ENCODE measurements at regions not wholly inside any gene's neighbourhood (a gene's known extent, or its start where the extent isn't known, plus 50 kb on each side); places are given as distances from the start of the nearest gene placed in this dataset.
A peak's percentile ranks its signal among the peaks of the same experiment; 100 is the strongest.

GRCh38 chr20:12305188-12305950, 387.7 kb downstream of the BTBD3 start:
- DNase-seq, result peak; percentile 1

DNA sequence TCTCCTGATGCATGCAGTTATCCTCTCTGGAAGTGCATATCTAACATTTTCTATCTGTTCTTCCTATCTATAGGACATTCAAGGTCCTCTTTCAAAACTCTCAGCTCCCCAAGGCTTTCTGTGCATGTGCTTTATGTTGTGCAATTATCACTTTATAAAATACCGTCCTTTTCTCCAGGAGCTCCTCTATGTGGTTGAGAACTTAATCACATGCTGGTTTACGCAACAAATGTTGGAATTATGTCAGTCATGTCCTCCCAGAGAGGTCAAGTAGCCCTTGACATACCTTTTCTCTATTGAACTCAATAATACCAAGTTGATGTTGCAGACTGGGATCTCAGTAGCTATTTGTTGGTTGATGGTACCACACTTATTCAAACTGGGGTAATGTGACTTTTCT, 388.4 kb downstream of the BTBD3 start:
- no peak for DNase-seq

- peak; percentile 3 for DNase-seq
These were observed 393.6 kb downstream of the BTBD3 start for GRCh38 chr20:12311094-12311865.

GRCh38 chr20:12315652-12316051, 398.0 kb downstream of the BTBD3 start:
- no peak for DNase-seq

- DNase-seq, result no peak
These were observed 399.1 kb downstream of the BTBD3 start for GRCh38 chr20:12316794-12317193.

DNA sequence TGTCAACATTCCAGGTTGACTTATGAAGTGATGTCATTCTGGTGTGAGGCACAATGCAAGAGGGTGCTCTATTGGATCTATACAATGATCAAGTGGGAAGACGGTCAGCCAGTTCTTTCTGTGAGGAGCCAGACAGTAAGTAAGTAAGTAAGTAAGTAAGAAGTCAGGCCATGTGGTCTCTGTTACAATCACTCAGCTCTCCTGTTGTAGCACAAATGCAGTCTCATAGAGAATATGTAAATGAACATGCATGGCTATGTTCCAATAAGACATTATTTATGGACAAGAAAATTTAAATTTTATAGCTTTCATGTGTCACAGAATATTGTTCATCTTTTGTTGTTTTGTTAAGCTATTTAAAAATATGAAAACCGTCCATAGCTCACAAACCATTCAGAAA, 399.7 kb downstream of the BTBD3 start:
- no peak for DNase-seq

- no peak for DNase-seq
These were observed 400.4 kb downstream of the BTBD3 start for GRCh38 chr20:12318043-12318442.

DNA sequence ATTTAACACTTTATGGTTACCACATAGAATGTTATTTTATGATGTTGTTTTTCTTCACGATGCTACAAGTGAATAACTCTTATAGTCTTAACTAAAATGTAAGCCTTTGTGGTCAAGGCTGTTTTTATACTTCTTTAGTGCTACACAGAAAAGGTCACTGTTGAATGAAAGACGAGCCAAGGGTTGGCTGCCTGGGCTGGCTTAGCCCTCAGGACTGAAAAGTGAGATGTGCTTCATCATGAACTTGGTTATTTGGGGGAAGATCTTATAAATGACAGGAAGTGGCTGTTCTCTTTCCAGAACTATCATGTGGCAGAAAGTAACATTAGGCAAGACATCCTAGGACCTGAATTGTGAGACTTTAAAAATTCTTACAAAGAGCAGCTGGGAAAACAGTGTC, 404.0 kb downstream of the BTBD3 start:
- no peak for DNase-seq

DNA sequence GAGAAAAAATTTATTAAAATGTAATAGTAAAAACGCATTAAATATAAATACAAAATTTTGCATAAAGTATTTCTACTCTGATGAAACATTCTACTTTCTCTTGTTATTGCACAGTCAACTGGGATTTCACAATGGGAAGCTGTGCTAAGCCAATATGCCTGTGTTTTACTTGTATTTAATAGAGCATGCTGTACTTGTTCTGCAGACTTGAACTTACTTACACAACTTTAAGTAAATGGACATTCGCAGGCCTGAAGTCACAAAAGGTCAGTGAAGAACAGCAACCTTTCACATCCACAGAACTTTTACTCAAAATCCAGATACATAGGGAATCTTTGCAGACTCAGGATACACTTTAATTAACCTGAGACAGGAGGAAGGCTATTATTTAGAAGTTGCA, 409.5 kb downstream of the BTBD3 start:
- no peak for DNase-seq

- DNase-seq, result no peak
These were observed 413.5 kb downstream of the BTBD3 start for GRCh38 chr20:12331236-12331635.

GRCh38 chr20:12337601-12338000, 419.9 kb downstream of the BTBD3 start:
- no peak for DNase-seq

- no peak for DNase-seq
These were observed 428.3 kb downstream of the BTBD3 start for GRCh38 chr20:12345978-12346377.

DNA sequence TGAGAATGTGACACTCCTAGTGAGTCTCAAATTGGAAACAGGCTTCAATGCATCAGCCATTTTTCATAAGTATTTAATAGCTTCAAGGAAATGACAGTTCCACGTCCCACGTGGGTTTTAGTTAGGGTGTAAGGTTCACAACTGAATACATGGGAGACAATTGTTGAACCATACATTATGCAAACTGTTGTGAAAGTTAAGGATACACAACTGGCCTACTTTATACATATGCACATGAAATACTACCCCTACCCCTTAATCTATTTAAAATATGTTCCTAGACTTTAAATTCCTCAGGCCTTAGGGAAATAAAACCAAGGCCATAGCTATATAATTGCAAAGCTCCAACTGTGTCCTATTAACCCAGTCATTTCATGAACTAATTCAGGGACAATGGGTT, 436.1 kb downstream of the BTBD3 start:
- DNase-seq, result no peak

DNA sequence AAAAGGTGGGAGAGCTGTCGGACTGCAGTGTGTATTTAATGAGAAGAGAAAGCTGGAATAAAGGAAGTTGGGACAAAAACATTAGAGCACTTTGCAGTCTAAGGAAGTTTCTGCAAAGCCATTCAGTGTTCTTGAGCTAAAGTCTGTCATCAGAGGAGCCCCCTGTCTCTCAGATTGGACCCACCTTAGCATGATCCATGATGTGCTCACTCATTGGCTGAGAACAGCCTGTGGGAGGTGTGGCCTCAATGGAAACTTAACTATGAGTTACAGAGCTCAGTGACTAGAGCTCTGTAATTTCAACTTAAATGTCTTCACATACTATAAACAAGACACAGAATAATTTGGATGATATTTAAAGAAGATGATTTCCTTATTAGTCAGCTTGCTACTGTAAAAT, 437.0 kb downstream of the BTBD3 start:
- no peak for DNase-seq

DNA sequence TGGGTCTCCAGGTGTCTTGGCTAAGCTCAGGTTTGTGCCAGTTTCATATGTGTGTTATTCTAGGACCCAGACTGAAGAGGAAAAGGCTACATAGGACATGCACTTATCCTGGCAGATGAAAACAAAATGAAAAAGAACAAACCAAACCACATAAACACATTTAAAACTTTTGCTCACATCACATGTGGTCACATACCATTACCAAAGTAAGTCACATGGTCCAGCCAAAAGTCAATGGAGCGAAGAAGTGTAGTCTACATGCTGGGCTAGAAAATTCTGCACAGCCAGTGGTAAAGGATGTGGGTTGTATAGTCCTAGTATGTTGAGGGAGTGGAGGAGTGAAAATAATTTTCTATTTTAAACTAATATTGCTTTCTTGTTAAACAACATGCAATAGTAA, 437.5 kb downstream of the BTBD3 start:
- no peak for DNase-seq

DNA sequence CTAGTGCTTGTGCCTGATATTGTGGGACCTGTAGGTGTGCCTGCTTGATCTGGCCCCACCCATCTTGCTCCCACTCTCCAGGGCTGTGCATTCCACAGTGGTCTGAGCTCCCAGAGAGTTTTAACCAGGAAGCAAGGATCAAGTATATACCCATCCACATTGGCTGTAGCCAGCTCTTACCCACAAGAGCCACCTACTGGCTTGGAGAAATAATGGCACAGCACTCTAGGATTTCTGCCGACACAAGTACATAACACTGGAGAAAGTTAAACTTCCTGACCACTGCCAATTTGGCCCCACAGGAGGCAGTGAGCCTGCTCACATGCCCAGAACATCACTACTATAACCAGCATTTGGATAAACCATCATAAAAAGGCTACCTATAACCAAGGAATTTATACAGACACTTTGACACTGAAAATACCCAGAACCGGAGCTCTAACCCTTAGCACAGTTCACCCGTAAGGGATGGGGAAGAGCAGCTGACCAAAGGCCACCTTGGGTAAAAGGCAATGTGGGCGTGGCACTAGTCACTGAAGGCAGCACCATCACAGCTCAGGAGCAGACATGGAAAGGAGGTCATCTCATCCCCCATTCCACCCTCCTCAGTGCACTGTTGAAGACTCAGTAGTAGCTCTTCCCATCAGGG, 440.4 kb downstream of the BTBD3 start:
- peak; percentile 0 for DNase-seq

DNA sequence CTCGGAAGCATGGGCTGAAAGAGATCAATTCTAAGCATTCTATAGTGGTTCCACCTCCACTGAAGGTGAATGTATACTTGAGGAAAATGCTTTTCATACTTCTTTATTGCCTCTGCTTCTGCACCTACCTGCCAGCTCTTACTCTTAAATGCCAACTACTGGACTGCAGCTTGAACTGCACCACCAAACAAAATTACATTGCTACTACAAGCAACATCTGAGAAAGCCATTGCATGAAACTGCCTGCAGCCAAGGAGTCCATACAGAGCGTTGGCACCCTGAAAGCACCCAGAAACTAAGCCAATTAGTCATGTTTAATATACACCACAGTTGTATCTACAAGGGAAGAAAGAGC, 440.9 kb downstream of the BTBD3 start:
- no peak for DNase-seq

DNA sequence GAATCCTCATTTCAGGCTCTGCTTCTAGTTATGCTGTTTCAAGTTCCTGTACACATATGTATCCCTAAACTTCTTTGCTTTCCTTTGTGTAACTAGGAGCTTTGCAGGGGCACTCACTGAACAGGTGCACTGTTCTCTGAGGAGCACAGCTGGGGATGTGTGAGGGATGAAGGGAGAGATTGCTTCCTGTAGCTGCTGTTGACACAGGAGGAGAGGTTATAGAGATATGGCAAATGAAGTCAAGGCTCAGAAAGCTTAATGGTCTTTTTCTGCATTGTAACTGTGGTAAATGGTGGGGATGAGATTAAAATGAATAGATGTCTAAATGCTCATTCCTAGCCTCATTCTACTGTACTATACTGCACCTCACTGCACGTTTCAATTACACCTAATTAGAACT, 454.3 kb downstream of the BTBD3 start:
- DNase-seq, result no peak

DNA sequence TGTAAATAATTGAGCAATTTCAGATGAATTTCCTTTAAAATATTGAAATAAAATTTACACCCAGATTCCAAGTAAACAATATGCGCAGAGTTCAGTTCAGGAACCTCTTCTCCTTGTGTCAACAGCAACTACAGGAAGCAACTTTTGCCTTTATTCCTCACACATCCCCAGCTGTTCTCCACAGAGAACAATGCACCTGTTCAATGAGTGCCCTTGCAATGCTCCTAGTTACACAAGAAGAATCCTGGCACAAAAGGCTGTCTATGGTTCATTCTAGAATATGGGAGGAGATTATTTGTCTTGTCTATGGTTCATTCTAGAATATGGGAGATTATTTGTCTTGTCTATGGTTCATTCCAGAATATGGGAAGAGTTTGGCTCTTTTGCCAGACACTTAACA, 454.9 kb downstream of the BTBD3 start:
- DNase-seq, result no peak

DNA sequence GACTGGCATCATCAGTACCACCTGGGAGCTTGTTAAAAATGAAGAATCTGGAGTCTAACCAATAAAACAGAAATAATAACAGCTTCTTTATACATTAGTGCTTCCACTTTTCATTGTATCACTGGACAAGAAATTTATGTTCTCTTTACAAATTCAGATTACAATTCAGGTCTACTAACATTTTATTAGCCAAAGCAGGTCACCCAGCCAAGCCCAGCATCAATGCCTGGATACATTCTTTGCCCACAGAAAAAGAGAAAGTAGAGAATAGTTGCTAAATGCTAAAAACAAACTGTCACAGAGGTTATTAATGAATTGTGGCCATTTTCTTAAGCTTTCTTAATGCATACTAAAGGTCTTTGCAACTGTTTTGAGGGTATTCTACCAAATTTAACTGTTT, 458.3 kb downstream of the BTBD3 start:
- DNase-seq, result no peak

DNA sequence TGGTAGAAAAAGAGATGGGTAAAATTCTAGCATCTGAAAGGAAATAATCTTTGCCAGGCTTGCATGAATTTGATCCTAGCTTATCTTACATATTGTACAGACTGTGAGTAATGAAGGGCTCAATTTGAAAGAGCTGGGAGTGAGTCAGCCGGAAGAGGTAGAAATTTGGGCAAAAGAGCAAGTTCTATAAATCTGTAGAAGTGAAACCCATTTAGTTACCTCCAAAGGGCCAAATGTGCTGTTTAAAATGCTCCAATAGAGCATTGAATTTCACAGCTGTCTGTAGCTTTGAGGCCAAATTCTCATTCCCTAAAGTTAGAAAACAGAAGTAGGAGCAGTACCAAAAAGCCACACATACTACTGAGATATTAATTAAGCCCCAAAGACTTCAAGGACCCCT, 466.1 kb downstream of the BTBD3 start:
- DNase-seq, result no peak

DNA sequence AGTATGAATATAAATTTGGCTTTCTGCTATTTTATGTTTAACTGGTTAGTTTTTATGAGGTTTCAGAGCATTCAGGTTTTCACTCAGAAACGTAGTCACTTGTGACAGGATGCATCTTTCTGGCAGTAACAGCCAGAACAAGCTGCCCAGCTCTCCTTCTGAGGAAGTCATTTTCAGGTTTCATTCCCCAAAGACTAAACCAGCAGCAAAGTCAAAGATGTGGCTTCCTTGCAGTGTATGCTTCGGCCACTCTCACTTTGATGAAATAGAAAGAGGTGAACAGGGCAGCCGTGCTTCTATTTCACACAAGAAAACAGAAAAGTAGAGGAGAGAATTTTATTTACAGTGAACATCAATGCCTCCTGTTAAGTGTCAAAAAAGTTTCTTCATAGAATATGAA, 469.1 kb downstream of the BTBD3 start:
- DNase-seq, result no peak

DNA sequence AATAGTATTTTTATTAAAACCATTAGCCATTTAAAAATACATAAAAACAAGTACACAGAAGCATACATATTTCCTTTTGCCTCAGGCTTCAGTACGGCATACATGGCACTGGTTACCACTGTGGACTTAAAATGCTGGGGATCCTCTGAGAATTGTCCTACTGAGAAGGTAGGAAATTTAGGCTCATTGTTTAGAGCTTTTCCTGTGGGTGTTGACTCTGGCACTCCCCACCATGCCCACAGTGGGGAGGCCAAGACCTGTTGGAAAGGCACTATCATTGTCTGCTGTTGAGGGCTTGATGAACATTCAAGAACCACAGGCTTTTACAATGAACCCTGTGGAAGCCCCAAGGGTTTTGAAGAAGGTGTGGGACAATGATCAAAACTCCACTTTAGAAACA, 473.4 kb downstream of the BTBD3 start:
- no peak for DNase-seq

DNA sequence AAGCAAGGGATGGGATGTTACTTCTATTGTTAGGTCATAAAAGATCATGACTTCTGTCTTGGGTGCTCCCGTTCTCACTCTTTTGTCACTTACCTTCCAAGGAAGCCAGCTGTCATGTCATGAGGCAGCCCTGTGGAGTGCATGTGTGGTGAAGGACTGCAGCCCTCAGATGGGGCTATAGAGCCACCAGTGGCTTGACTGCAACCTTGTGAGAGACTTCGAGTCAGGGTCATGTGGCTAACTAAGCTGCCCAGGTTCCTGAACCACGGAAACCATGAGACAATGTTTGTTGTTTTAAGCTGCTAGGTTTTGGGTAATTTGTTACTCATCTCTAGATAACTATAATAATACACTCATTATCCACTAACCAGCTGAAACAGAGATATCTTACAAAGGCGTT, 477.1 kb downstream of the BTBD3 start:
- DNase-seq, result no peak

All from fibroblast of skin of right quadriceps (primary cell).